OCI-LY7 (cell line): ENCODE measurements at regions not wholly inside any gene's neighbourhood (a gene's known extent, or its start where the extent isn't known, plus 50 kb on each side); places are given as distances from the start of the nearest gene placed in this dataset.

ENCODE experiments used
- EZH2phosphoT487 ChIP-seq: fragments of 200-600 bp; sonication (generic); IDR thresholded peaks from 2 replicates; pipeline ENCODE4 v1.6.1; 2018; ENCODE audit warnings: low read depth, borderline replicate concordance, mild to moderate bottlenecking, mixed run types, antibody characterized with exemption, low read length, moderate library complexity, mixed read lengths
- TF ChIP-seq, protein P1 (sequence below): fragments of 200-600 bp; sonication (generic); conservative IDR thresholded peaks from 2 replicates; pipeline ENCODE4 v1.5.1; 2014; ENCODE audit warnings: mild to moderate bottlenecking, antibody characterized with exemption, low read length, moderate library complexity, mixed read lengths

- TF ChIP-seq, protein P1, sequence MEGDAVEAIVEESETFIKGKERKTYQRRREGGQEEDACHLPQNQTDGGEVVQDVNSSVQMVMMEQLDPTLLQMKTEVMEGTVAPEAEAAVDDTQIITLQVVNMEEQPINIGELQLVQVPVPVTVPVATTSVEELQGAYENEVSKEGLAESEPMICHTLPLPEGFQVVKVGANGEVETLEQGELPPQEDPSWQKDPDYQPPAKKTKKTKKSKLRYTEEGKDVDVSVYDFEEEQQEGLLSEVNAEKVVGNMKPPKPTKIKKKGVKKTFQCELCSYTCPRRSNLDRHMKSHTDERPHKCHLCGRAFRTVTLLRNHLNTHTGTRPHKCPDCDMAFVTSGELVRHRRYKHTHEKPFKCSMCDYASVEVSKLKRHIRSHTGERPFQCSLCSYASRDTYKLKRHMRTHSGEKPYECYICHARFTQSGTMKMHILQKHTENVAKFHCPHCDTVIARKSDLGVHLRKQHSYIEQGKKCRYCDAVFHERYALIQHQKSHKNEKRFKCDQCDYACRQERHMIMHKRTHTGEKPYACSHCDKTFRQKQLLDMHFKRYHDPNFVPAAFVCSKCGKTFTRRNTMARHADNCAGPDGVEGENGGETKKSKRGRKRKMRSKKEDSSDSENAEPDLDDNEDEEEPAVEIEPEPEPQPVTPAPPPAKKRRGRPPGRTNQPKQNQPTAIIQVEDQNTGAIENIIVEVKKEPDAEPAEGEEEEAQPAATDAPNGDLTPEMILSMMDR = no peak
- no peak for TF ChIP-seq EZH2phosphoT487
Observed at GRCh38 chrX:124641737-124642491, 295.6 kb downstream of the SH2D1A start.
